A673 (cell line): ENCODE measurements at regions not wholly inside any gene's neighbourhood (a gene's known extent, or its start where the extent isn't known, plus 50 kb on each side); places are given as distances from the start of the nearest gene placed in this dataset.
"Not testable (repeated sequence)": the region's sequence is repeated elsewhere in the genome, so short reads cannot be mapped to it uniquely, and the experiment has no call there.

Experiments used
- BruUV-seq: library from RNA; stranded (reverse); fragments of 400-500 nt; replicated peaks from 2 replicates; lab custom pipeline; 2021; lab: Mats Ljungman, UMichigan
- CTCF ChIA-PET: fragments of 300-600 bp; sonication (Branson Sonifier 250); formaldehyde crosslinking; loops from one replicate; lab custom pipeline; 2022; ENCODE audit warnings: antibody characterized with exemption; lab: Charles Lee
- POLR2A ChIA-PET: fragments of 300-600 bp; sonication (Branson Sonifier 250); formaldehyde crosslinking; loops from one replicate; lab custom pipeline; 2022; ENCODE audit warnings: antibody characterized with exemption; ENCODE audit not compliant: low non-redundant PET; lab: Charles Lee
- DNase-seq: peaks from one replicate; pipeline ENCODE4 v3.0.0-alpha.2; 2015; ENCODE audit warnings: low spot score
- H3K27ac ChIP-seq: fragments of 200-600 bp; sonication (generic); 2 replicates; pipeline ENCODE4 v1.5.1; 2016; ENCODE audit warnings: mixed run types, low read depth, mild to moderate bottlenecking, mixed read lengths, antibody characterized with exemption, low read length; ENCODE audit not compliant: poor library complexity, severe bottlenecking
- H3K27me3 ChIP-seq: fragments of 200-600 bp; sonication (generic); replicated peaks from 2 replicates; pipeline ENCODE4 v1.6.1; 2017; ENCODE audit warnings: mixed run types, low read depth, mild to moderate bottlenecking, mixed read lengths, antibody characterized with exemption, low read length; ENCODE audit not compliant: insufficient read depth, poor library complexity
- H3K36me3 ChIP-seq: fragments of 200-600 bp; sonication (generic); 2 replicates; pipeline ENCODE4 v1.6.1; 2016; ENCODE audit warnings: mixed run types, mild to moderate bottlenecking, mixed read lengths, antibody characterized with exemption, low read length; ENCODE audit not compliant: insufficient read depth, poor library complexity, severe bottlenecking
- H3K4me1 ChIP-seq: fragments of 200-600 bp; sonication (generic); 2 replicates; pipeline ENCODE4 v1.6.1; 2017; ENCODE audit warnings: mixed run types, mild to moderate bottlenecking, mixed read lengths, antibody characterized with exemption, low read length; ENCODE audit not compliant: insufficient read depth, poor library complexity, severe bottlenecking
- H3K4me3 ChIP-seq: fragments of 200-600 bp; sonication (generic); 2 replicates; pipeline ENCODE4 v1.5.1; 2016; ENCODE audit warnings: low read depth, mixed run types, mild to moderate bottlenecking, mixed read lengths, low read length; ENCODE audit not compliant: poor library complexity, severe bottlenecking
- H3K9me3 ChIP-seq: fragments of 200-600 bp; sonication (generic); 2 replicates; pipeline ENCODE4 v1.6.1; 2016; ENCODE audit warnings: mixed run types, low read depth, mild to moderate bottlenecking, mixed read lengths, antibody characterized with exemption, low read length; ENCODE audit not compliant: poor library complexity, severe bottlenecking
- intact Hi-C: fragments of 100-400 bp; cut with micrococcal nuclease; formaldehyde crosslinking; loops from one replicate; pipeline ENCODE4 v1.10.0; 2022; ENCODE audit not compliant: unreplicated experiment

DNA sequence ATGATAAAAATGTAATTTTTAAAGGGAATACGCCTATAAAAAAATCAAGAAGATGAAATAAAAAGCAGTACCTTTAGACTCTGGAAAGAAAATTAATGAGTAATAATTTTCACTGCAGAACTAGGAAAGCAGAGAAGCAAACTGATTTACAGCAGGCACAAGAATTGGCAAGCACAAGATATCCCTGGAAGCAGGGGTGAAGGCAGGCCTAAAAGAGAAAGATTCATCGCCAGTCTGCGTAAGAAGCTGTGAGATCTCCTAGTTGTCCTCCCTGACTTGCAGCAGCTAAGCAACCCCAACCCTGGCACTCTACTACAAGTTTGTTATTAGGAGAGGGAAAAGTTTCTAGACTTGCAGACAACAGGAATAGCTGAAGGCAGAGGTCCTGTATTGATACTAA lies 107.7 kb downstream of the PRR15 start:
- CTCF ChIA-PET = interaction anchor here (0.6 kb wide), 1 partner anchor 65 kb away, joined by 12 read pairs; no protein-coding TSS in a partner anchor
- not testable (repeated sequence) for DNase-seq, H3K4me1 ChIP-seq

DNA sequence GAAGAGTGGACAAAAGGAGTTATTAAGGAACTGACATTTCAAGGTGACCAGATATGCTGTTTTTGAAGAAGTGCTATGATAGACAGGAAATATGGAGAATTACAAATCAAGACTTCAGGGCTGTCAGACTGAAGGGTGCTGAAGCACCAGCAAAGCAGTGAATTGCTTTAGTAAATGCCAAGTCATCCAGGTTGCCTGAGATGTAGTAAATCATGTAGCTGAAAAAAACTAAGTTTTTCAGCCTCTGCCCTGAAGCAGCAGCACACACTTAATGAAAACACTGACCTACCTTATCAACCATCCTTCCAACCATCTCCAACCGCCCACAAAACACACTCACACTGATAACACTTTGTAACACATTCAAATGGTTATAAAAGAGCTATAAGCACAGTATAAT lies 110.0 kb downstream of the PRR15 start:
- H3K9me3 ChIP-seq, DNase-seq, H3K4me1 ChIP-seq, intact Hi-C loops, H3K27me3 ChIP-seq, H3K4me3 ChIP-seq, H3K36me3 ChIP-seq, POLR2A ChIA-PET, CTCF ChIA-PET, BruUV-seq, H3K27ac ChIP-seq: not testable (repeated sequence)

More for the DNA sequence above, 107.7 kb downstream of the PRR15 start:
- intact Hi-C loops, H3K4me3 ChIP-seq, BruUV-seq, H3K9me3 ChIP-seq, H3K36me3 ChIP-seq, H3K27me3 ChIP-seq, H3K27ac ChIP-seq, POLR2A ChIA-PET: not testable (repeated sequence)

DNA sequence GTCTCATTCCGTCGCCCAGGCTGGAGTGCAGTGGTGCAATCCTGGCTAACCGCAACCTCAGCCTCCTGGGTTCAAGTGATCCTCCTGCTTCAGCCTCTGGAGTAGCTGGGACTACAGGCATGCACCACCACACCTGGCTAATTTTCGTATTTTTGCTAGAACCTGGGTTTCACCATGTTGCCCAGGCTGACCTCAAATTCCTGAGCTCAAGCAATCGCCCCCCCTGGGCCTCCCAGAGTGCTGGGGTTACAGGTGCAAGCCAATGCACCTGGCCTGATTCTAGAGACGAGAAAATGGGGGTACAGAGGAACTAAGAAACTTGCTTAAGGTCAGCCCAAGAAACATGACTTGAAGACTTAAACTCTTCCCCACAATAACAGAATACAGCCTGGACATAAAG lies 111.0 kb downstream of the PRR15 start:
- H3K9me3 ChIP-seq, H3K36me3 ChIP-seq, DNase-seq, H3K27ac ChIP-seq, CTCF ChIA-PET, H3K27me3 ChIP-seq, intact Hi-C loops, POLR2A ChIA-PET, H3K4me1 ChIP-seq, H3K4me3 ChIP-seq, BruUV-seq: not testable (repeated sequence)

DNA sequence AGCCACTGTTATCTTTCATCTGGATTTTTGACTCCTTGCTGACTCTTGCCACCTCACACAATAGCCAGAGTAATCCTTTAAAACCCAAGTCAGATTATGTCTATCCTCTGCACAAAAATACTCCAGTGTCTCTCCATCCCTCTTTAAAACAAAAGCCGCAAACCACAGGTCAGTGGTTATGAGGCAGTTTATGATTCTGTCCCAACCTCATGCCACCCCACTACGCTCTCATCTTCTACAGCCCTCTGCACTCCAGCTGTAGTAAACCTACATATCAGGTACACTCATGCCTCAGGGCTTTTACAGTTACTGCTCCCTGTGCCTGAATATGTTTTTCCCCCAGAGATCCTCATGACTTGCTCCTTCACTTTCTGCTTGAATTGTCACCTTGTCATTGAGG lies 113.6 kb downstream of the PRR15 start:
- H3K27me3 ChIP-seq, H3K36me3 ChIP-seq, CTCF ChIA-PET, intact Hi-C loops, H3K4me1 ChIP-seq, H3K4me3 ChIP-seq, BruUV-seq, H3K27ac ChIP-seq, DNase-seq, H3K9me3 ChIP-seq, POLR2A ChIA-PET: not testable (repeated sequence)

DNA sequence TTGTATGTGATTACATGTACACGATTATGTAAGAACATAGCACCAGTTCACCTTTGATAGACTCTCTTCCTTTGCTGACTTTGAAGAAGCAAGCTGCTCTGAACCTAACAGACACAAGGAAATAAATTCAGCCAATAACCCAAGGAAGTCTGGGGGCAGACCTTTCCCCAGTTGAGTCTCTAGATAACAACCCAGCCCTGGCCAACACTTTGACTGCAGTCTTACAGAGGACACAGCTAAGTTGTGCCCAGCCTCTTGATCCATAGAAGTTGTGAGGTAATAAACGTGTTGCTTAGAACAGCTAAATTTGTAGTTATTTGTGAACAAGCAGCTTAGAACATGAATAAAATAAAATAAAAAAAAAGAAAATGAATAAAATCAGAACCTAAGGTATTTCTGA lies 116.3 kb downstream of the PRR15 start:
- CTCF ChIA-PET, intact Hi-C loops: not testable (repeated sequence)

DNA sequence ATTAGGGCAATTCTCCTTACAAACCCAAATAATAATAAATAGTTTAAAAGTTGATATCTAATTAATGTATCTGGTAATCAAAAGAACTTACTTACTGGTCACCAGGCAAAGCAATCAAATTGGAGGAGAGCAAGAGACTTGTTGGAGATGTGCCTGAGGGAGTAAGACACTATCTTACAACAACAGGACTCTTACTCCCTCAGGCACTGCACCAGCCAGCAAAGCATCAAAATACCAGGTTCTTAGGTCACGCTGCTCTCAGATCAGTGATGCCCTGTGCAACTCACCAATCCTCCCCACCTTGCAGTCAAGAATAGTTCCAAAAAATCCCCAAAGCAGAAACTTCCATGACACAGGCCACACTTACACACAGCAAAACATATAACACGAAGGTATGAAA lies 117.0 kb downstream of the PRR15 start:
- BruUV-seq, intact Hi-C loops, POLR2A ChIA-PET, H3K9me3 ChIP-seq, H3K27ac ChIP-seq, H3K4me1 ChIP-seq, H3K36me3 ChIP-seq, H3K4me3 ChIP-seq, H3K27me3 ChIP-seq, CTCF ChIA-PET, DNase-seq: not testable (repeated sequence)

More for the DNA sequence above, 116.3 kb downstream of the PRR15 start:
- H3K9me3 ChIP-seq, H3K27ac ChIP-seq, H3K36me3 ChIP-seq, DNase-seq, H3K4me3 ChIP-seq, H3K4me1 ChIP-seq, H3K27me3 ChIP-seq, POLR2A ChIA-PET, BruUV-seq: not testable (repeated sequence)

DNA sequence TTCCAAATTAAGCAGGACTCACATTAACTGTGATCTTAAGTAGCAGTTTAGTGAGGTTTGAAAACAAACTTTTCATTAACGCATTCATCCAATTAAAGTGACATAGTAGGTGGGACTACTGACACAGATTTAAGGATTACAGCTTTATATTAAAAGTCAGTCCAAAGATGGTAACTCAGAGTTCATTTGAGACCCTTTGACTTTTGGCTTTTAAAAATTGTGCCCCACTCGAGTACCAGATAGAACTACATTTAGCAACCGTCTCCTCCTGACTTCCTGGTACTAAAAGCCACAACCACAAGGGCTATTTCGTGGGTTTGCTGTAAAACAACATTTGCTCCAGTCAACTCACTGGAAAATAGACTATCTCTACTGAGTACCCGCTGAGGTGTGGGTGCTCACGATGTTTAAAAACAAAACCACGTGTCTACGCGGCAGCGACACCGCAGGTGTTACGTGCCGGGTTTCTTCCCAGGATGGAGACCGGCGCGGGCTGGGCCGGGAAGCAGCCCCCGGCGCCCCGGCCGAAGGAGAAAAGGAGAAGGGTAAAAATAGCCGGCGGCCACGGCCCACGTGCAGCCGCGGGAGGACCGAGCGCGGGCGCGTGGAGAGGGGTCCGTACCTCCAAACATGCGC lies 120.6 kb downstream of the PRR15 start:
- H3K4me1 ChIP-seq, BruUV-seq, POLR2A ChIA-PET, CTCF ChIA-PET, DNase-seq, H3K27ac ChIP-seq, H3K27me3 ChIP-seq, intact Hi-C loops, H3K36me3 ChIP-seq, H3K9me3 ChIP-seq: not testable (repeated sequence)
- peak overlapping the region; percentile 73 for H3K4me3 ChIP-seq
